Activated CD8-positive, alpha-beta memory T cell treated with anti-CD3 and anti-CD28 coated beads, Interleukin-2, amount 50 U/mL, for 24 hours (primary cell): ENCODE measurements at regions not wholly inside any gene's neighbourhood (a gene's known extent, or its start where the extent isn't known, plus 50 kb on each side); places are given as distances from the start of the nearest gene placed in this dataset.
"Not testable (repeated sequence)": the region's sequence is repeated elsewhere in the genome, so short reads cannot be mapped to it uniquely, and the experiment has no call there.

Experiments used
- DNase-seq: peaks from one replicate; pipeline ENCODE4 v3.0.0-alpha.2; 2020; ENCODE audit errors: extremely low read depth

DNA sequence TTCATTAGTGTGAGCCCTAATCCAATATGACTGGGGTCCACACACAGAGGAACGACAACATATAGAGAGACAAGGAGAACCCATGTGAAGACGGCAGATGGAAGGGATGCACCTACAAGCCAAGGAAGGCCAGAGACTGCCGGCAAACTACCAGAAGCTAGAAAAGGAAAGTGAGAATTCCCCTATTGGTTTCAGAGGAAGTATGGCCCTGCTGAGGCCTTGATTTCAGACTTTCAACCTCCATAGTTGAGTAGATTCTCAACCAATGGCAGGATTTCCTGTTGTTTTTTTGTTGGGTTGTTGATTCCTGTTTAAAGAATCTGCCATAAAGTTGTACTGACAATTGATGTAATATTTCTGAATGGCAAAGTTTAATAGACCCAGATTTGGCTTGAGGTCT lies 241.5 kb downstream of the SATB2 start:
- no peak for DNase-seq

DNA sequence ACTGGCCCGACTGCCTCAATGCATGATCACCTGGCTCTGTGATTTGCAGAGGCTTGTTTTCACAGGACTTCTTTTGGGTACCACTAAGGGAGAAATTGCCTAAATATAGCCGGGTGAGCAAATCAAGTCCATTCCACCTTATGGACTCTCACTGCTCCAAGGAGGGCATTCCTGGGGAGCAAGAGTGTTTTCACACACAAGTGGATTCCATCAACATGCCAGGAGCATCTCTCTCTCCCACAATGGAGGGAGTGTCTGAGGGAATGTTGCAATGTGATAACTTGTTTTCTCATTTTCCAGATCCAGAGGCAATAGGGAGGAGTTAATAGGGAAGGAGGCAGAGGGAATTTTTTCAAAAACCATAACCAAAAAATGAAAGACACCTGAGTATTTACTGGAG lies 250.7 kb downstream of the SATB2 start:
- no peak for DNase-seq

DNA sequence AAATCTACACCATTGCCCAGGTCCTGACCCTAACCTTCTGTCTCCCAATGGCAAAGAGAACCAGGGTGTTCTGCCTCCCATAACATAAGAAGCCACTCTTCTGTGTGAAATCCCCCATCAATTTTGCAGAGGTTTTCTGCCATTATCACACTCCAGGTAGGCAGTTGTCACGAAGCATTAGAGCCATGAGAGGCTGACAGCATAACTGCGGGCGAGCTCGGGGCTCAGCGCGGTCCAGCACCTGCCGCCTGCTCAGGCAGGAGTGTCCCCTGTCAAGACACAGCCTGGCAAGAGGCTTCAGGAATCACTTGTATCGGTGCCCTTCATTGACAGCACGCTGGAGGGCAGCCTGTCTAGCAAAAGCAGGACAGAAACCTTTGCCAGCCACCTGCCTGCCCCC lies 251.2 kb downstream of the SATB2 start:
- no peak for DNase-seq

DNA sequence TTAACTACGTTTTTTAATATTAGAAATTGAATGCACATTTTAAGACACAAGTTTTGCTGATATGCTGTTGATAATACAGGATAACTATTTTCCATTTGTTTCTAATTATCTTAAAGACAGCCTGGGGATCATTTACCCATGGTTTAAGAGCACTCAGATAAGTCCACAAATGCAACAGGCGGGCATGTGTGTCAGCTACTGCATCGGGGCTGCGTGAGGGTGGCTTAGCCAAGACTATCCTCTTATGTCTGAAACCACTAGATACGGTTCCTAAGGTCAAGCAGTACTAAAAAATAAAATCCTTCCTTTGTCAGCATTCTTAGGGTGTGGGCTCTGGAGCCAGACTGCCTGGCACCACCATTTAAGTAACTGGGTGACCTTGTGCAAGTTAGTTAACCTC lies 254.8 kb downstream of the SATB2 start:
- DNase-seq = no peak

DNA sequence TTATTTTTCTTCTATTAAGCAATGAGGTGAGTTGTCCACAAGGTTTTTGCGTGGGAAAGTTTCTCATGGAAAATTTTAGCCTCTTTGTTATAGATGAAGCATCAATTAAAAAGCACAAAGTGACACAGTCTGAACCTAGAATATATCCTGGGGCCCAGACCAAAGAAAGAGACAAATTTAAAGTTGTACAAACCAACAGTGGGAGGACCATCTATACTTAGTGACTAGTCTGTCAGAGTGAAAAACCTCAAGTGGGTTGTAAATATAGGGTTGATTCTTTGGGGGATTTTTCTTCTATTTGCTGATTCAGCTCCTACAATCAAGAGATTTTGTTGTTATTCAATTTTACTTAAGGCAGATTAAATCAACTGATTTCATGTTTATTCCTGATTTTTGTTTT lies 256.2 kb downstream of the SATB2 start:
- DNase-seq = no peak

DNA sequence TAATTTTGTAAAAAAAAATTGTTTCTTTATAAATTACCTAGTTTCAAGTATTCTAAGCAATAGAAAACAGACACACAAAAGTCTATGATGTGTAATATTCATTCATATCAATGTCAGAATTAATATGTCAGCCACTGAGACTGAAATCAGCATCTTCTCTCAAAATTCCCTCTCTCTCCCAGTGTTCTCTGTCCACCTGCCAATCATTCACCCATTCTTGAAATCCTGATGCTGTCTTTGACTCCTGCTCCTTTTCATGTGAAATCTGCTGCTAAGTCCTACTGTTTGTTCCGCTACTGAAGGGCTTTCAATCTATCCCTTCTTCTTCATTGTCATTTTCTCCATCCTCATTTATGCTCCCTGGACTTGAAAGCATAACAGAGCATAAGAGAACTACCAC lies 257.9 kb downstream of the SATB2 start:
- DNase-seq = no peak

DNA sequence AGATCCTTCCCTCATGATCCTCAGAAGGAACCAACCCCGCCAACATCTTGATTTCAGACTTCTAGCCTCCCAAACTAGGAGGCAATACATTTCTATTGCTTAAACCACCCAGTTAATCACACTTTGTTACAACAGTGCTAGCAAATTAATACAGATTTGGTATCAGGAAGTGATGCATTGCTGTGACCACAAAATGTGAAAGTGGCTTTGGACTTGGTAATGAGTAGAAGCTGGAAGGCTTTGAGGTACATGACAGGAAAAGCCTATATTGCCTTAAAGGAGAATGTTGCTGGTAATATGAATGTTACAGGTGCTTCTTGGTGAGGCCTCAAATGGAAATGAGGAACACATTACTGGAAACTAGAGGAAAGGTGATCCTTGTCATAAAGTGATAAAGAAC lies 260.3 kb downstream of the SATB2 start:
- DNase-seq = no peak

DNA sequence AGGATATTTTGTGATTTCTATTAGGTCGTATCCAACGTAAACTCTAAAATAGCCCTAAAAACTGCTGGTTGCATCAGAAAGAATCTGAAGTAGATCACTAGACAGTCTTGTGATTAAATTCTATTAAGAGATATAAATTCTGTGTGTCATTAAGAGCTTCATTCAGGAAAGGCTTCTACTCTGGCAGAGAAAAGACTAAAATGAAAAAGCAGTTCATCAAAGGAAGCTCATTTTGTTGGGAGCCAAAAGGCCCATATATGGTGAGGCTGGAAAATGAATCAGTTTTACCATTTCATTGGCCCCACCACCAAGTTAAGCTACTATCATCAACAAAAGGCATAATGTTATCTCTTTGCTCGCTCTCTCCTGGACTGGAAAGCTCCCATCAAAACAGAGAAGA lies 261.1 kb downstream of the SATB2 start:
- no peak for DNase-seq

DNA sequence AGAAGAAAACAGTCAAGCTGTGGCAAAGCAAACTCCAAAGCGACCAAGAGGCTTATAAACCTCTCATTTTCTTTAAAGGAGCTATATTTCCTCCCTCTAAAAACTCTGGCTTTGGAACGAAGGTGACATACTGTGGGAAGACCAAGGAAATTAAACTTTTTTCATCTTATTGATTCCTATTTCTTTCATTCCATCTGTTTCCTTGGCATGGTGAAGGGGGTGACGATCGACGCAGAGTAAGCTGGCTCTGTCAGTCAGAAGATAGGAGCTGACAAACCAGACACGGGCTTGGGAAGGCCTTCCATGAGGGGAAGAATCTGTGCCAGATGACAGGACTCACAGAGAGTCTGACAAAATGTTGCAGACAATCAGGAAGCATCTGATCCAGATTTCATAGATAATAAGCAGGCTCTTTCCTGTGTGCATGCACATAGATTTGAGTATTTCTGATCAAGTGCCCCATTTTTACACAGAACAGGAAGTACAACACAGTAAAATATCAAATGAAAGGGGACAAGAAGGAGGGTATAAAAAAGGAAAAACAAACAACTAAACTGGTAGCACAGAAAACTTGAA lies 261.7 kb downstream of the SATB2 start:
- DNase-seq = no peak

DNA sequence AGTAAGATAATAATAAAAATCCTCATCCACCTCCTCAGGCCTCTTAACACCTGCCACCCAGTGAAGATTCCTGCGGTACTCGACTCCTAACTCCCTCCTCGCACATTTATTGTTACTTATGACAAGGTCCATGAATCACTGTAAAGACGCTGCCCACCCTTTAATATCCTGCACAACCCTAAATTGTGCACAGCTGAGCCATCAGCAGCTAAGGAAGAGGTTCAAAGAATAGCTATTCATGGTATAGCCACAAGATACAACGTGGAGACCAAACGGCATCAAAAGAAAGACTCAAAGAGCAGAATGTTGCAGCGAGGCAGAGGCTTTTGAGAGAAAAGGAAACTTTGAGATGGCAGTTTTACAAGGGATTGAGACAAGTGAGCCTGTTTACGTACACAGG lies 266.3 kb downstream of the SATB2 start:
- DNase-seq = no peak

DNA sequence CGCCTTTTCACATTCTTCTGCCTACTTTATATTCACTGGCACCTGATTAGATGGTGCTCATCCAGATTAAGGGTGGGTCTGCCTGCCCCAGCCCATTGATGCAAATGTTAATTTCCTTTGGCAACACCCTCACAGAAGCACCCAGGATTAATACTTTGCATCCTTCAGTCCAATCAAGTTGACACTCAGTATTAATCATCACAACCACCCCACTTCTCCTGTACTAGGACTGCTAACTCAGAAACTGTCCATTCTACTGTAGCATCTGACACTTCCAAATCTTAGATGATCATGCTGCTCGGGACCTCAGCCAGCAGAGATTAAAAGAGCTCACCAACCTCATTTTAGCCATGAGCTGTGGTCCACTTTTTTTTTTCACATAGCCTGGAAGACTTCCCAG lies 268.5 kb downstream of the SATB2 start:
- DNase-seq = no peak

DNA sequence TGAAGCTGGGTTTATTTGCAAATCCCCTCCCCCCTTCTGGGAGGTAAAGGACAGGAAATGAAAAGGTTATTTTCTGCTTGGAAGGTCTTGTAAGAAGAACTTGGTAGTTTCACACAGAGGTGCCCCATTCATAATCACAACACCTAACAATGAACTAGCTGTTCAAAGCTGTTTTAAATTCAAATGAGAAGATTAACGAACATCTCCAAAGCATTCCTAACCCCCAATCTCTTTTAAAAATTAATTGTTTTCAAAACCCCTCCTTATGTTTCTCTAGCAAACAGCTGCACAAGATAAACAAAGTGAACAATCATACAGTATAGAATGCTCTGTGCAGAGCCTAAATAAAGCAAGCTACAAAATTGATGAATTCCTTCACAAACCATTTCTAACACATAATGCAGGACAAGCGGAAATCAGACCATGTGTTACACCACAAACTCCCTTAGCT lies 271.4 kb downstream of the SATB2 start:
- no peak for DNase-seq

DNA sequence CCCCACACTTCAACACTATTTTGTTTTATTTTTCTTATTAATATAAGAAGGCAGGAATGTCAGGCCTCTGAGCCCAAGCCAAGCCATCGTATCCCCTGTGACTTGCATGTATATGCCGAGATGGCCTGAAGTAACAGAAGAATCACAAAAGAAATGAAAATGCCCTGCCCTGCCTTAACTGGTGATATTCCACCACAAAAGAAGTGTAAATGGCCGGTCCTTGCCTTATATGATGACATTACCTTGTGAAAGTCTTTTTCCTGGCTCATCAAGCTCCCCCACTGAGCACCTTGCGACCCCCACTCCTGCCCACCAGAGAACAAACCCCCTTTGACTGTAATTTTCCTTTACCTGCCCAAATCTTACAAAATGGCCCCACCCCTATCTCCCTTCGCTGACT lies 272.6 kb downstream of the SATB2 start:
- not testable (repeated sequence) for DNase-seq

DNA sequence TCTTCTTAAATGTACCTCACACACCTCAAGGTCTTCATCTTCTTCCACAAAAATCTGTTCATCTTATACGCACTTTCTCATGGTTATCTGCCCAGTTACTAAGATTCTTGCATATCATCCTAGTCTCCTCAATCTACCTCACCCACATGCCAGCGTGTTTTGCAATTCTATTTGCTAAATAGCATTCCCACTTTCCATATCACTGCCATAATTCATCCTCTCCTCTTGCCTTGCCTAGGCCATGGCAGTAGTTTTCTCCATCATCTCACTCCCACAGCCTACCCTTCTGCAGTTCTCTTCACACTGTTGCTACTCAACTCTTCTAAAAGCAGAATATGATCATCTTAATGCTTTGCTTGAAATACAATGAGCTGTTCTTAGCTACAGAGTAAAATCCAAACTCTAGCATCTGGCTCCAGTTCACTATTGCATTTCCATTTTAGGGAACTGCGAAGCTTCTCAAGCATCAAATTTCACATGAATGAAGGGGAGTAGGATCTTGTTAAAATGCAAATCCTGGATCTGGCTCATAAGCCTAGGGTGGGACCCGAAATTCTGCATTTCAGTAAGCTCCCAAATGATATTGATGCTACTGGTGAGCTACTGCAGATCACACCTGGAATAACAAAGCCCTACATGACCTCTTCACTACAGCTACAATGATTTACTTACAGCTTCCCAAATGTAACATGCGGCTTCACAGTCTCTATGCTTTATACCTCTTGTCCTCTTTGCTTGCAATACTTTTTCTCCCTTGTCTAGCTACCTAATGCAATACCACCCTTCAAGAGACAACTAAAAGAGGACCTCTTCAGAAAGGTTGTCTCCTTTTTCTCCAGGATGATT lies 293.9 kb downstream of the SATB2 start:
- no peak for DNase-seq

DNA sequence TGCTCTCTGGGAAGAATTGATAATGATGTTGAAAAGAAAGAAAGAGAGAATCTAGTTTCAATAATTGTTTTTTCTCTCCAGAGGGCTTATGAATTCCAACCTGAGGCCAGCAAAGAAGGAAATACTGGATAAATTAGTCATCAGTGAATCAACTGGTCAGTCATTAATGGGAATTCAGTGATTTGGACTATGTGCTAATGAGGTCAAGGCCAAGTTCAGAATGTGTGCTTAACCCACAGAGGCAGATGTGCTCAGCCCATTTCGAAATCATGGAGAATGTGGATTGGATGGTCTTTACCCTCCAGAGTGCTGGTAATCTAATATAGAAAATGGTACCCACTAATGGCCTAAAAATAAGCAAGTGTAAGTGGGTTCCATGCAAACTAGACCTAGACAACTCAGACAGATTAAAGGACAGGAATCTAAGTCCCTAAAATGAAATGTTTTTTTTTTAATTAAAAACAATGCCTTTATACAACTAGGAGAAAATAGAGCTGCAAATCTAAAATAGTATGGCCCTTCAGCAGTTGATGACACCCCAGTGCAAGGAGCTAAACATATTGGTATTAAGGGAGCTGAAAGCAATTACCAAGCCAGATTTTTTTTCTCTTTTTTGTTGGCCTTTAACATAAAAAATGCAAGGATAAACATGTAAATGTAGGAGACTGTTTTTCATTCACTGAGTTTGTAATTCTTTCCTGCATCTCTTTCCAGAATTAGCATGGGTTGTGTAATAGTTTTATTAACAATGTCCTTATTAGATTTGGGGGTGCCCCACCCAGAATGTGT lies 296.9 kb downstream of the SATB2 start:
- DNase-seq = no peak

DNA sequence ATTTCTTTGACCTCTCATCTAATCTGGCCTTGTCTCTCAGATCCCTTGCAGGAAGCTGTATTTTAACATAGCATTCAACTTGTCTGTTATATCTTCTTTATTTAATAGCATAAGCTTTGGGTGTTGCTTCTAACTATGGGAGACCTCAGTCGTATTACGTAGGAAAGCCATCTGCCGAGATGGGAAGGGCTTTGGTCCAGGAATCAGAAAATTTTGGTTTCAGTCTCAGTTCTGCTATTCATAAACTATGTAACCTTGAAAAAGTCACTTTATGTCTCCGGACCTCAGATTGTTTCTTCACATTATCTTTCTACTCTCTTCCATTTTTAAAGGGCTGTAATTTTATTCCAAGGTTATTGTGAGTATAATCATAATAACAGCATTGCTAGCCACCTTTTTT lies 297.7 kb downstream of the SATB2 start:
- DNase-seq = no peak

DNA sequence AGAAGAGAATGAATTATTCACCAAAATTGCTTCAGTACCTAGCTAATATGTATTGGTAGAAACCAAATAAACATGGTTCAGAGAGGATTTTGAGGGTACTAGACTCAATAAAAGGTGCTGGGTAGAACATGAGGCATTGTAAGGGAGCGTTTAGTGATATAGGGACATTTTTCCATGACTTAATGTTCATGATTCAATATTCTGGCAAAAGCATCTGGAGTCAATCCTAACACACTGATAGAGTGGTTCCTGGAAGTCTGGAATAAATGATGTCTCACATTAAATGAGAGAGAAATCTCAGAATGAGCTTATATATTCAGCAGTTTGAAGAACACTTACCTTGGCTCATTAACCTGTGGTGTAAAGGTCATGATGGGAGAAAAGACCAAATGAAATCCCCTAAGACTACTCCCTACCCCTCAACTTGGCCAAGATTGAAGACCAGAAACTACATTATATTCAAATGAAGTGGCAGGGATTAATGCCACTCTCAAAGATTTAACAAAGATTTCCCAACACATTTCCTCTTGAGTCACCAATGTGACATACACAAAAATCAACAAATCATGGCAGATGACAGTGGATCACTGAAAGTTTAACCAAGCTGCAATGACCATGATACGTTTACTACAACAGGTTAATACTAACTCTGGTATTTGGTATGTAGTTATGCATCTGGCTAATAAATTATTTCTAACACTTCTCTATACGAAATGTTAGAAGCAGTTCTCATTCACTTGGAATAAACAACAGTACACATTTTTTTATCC lies 309.5 kb downstream of the SATB2 start:
- DNase-seq = no peak

DNA sequence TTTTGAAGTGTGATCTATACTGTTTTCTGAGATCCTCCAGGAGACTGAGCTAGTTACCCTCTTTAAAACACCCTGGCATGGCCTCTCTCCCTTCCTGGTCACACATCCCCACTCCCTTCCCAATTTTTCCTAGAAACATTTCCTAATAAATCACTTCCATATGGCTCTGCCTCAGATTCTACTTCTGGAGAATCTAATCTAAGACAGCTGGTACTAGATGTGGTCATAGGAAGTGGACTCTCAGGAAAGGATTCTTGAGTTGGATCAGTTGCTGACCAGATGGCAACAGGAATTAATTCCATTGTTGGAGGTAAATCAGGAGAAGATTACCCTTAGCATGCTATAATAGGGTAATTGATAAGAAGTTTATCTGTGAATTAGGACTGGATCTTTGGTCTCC lies 310.5 kb downstream of the SATB2 start:
- no peak for DNase-seq

DNA sequence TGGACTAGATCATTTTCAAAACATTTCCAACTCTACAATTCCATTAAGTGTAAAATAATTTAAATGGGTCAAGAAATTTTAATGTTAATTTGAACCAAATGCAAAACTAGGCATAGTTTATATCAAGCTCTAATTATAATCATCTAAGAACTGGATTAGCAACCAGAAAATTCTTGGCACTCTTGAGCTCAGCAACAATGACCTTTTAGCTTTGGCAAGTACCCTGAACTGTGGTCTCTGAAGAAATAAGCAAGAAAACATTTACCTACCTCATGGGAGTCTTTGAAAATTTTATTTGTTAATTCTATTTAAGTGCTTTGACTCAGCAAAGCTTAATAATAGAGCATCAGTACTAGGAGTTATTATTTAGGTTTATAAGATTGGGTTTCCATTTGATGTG lies 313.2 kb downstream of the SATB2 start:
- DNase-seq = no peak

DNA sequence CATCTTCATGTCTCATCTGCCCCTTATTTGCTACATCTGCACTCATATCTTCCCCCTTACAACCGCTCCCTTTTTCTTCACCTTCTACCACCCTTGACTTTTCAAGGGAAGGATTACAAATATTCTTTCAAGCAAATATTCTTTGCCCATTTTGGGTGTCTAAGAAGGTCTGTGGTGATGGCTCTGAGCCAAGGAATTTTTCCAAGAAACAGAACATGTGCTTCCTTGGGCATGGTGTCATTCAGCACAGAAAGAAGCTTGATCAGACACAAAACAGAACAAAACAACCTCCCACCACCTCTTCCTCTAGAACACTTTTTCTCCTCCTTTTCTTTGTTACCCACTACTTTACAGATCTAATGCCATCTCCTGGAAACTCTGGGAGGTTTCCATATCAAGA lies 313.7 kb downstream of the SATB2 start:
- no peak for DNase-seq

DNA sequence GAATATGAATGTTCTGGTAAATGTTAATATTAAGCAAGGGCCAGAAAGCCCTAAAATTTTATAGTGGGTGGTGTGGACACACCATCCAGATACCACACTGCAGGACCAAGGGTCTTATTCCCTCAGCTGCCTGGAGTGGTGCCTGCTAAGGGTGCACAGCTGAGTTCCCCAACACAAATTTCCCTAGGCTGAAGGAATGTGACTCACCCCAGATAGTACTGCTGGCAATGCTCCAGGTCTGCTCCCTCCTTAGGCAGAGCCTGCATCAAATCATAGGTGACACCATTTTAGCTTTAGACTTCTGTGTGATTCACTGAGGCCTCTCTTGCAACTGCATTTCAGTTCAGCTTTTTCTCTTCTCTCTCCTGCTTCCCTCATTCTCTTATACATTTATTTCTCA lies 321.1 kb downstream of the SATB2 start:
- no peak for DNase-seq

DNA sequence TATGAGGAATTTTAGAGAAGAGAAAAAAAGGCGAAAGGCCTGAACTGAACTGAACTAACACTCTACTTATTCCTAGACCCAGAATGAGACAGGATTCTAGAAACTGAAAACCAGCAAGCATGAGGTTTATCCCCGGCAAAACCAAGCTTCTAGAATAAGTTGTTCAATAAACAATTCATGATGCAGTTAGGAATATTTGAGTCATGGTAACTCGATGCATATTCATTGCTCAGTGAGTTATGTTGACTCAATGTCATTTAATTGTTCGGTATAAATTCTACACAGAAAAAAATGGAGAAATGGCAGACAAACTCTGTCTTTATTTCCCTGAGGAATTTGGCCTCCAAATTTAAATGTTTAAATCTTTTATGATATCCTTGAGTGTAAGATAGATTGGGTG lies 321.5 kb downstream of the SATB2 start:
- DNase-seq = no peak
